A172 (cell line): ENCODE measurements at regions not wholly inside any gene's neighbourhood (a gene's known extent, or its start where the extent isn't known, plus 50 kb on each side); places are given as distances from the start of the nearest gene placed in this dataset.
"Not testable (repeated sequence)": the region's sequence is repeated elsewhere in the genome, so short reads cannot be mapped to it uniquely, and the experiment has no call there.

Experiments
- DNase-seq: peaks from one replicate; pipeline ENCODE4 v3.0.0-alpha.2; 2015; ENCODE audit warnings: low spot score

DNA sequence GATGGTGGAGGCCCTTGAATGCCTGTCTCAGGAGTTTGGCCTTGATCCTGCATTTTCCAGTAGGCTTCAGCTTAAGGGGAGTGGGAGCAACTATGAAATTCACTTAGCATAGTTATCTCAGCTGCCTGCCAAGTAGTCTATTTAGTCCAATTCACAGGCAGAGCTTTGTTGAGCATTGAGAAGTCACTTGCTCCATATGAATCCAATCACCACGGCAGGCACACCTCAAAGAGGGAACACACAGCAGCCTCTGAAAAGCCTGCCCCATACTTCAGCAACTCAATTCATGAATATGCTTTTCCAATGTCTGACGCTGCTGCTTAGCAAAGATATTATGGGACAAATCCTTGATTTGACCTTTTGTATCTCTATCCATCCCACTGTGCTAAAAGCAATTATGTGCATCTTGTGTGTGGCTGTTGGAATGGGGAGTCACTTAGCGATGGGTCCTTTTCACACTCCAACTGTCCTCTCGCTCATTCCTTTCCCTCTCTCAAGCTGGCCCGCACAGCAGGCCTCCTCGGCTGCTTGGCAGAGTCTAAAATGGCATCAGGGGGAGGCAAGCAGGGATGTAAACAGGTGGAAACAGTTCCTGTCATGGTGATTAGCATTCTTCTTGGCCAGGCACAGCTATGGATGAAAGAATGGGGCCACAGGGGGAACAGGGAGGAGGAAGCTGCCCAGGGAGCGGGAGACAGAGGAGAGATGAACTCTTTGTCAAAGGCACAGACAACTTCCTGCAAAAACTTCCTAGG lies 56.0 kb upstream of the LRPPRC start:
- DNase-seq = no peak

DNA sequence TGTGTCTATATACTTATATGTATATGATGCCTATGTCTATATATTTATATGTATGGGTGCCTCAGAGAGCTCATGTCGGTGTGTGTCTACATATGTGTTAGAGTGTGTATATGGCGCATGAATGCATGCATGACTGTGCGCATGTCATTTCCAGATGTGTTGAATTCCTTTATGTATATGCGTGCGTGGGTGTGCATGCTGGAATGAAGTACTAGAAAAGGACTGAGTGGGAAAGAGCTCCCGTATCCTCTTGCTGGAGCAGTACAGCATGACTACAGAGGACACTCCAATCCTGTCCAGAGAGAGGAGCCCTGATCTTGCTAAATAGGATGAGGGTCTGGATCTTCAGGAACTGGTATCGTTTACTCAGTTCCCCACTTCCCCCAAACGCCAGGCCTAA lies 56.8 kb upstream of the LRPPRC start:
- DNase-seq = no peak

DNA sequence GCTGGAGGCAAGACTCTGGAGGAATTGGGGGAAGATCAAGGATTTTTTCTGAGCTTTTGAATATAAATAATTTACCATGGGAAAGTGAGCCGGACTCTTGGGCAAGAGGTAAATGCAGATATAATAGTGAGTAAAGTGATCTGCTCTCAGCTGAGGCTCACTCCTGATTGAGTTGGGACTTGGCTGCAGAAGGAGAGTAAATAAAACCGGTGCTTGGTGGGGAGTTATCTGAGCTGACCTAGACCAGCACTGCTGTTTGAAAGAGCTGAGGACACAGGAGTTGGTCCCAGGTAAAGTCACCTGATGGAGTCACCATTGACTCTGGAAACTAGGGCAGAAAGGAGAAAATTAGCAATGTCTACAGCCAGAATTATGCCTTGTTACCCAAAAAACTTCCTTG lies 57.3 kb upstream of the LRPPRC start:
- no peak for DNase-seq

DNA sequence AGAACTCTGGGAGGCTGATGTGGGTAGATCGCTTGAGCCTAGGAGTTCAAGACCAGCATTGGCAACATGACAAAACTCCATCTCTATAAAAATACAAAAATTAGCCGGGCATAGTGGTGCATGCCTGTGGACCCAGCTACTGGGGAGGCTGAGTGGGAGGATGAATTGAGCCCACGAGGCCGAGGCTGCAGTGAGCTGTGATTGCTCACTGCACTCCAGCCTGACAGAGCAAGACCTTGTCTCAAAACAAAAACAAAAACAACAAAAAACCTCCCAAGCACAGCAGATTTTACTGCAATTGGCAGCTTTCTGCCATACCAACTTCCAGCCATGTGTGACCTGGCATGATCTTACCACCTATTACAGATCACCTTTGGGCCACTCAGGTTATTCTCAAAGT lies 57.7 kb upstream of the LRPPRC start:
- no peak for DNase-seq

DNA sequence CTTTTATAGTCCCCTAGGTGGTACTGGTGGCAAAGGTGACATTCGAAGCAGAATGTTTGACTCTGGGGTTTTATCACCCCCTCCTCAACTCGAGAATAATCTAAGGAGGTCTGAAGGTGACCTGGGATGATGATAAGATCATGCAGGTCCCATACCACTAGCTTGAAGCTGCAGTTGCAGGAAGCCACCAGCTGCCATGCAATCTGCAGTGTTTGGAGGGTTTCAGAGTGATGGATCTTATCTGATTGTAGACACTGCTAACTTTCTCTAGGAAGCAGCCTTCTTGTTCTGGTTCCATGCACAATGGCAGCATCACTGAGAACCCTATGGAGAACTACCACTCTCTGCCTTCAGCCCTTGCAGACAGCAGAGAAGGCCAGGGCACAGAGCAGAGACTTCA lies 59.4 kb upstream of the LRPPRC start:
- no peak for DNase-seq

DNA sequence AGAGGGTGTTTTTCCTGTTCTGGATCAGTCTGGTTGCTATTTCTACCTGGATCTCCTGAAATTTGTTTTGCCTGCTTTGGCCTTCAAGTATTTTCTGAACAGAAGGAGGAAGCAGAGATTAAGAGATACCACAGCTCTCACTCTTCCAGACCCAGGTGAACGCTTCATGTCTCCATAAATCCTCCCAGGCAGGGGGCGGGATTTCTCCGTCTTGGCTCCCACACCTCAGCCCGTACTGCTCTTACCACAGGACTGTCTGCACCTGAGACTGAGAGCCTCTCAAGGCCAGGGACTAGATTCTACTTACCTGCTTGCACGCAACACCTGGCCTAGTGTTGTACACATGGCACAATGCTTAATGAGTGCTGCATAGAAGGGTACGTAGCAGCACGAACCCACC lies 59.9 kb upstream of the LRPPRC start:
- no peak for DNase-seq

DNA sequence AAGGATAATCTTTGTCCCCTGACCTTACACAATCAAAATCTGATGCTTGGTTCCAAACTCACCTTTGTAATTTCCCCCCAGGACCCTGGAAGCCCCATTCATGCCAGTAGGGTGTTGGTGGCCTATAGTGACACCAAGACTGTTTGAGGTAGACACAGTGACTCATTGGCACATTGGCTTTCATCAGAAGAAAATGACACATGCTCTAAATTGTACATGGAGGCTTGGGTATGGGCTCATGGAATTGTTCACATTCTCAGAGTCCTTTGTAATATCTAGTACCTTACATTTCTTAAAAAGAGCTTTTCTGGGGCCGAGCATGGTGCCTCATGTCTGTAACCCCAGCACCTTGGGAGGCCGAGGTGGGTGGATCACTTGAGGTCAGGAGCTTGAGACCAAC lies 61.2 kb upstream of the LRPPRC start:
- no peak for DNase-seq

DNA sequence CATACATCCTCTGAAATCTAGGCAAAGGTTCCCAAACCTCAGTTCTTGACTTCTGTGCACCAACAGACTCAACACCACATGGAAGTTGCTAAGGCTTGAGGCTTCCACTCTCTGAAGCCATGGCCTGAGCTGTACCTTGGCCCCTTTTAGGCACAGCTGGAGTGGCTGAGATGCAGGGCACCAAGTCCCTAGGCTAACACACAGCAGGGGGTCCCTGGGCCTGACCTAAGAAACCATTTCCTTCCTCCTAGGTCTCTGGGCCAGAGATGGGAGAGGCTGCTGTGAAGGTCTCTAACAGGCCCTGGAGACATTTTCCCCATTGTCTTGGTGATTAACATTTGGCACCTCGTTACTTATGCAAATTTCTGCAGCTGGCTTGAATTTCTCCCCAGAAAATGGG lies 64.5 kb upstream of the LRPPRC start:
- DNase-seq = not testable (repeated sequence)

DNA sequence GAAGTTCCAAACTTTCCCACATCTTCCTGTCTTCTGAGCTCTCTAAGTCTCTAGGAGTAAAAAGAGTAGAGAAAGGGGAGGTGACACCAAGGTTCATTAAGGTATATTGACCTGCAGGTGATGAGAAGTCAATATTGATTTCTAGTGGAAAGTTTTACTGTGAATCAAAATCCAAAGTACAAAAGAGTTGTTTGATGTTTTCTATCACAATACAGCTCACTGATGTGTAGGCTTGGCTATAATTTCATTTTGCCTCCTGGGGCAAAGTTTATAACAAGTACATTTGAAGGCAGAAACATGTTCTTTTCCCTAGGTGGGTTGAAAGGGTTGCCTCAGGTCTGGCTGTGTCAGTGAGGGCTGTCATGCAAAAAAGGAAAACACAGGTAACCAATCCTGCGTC lies 65.2 kb upstream of the LRPPRC start:
- DNase-seq = no peak

DNA sequence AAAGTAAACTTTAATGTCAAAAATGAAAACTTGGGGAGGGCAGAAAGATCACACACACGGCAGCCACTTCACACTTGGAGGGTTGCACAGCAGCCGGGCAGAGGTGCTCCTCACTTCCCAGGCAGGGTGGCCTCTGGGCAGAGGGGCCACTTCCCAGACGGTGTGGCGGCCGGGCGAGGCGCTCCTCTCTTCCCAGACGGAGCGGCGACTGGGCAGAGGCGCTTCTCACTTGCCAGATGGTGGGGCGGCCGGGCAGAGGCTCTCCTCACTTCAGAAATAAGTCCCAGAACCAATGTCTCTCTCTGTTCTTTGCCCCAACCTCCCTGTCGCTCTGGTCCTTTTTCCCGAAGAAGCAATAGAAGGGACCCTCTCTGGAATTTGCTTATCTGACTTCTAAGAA lies 65.7 kb upstream of the LRPPRC start:
- no peak for DNase-seq

DNA sequence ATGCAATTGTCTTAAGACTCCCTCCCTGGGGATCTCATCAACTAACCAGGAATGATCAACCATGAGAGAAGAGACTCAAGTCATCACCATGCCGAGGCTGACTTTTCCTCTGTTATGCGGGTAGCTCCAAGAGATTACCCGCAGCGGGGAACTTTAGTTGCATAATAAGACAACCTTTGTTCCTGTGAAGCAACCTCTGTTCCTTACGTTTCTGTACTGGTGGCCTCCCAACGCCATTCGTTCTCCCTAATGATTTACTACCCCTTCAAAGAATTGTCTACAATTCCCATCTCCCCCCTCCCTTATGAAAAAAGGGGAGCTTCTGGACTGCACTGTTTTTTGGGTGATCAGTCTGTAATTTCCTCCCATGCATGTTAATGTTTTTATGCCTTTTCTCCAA lies 66.1 kb upstream of the LRPPRC start:
- DNase-seq = no peak

DNA sequence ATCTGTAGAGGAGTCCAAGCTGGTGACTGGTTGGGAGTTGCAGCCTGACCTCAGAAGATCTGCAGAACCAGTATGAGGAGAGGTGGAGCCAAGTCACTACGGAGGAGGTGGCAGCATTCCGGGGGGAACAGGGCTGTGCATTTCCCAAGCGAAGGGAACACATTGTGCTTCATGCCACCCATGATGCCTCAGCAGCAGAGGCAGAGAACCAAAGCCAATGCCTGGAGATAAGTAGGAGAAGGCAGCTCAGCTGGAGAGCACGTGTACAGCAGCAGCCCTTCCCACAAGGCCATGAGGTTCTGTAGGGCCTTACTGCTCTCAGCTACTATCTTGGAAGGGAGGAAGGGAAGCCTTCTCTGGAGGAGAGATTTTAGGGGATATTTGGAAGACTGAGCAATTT lies 67.2 kb upstream of the LRPPRC start:
- no peak for DNase-seq

DNA sequence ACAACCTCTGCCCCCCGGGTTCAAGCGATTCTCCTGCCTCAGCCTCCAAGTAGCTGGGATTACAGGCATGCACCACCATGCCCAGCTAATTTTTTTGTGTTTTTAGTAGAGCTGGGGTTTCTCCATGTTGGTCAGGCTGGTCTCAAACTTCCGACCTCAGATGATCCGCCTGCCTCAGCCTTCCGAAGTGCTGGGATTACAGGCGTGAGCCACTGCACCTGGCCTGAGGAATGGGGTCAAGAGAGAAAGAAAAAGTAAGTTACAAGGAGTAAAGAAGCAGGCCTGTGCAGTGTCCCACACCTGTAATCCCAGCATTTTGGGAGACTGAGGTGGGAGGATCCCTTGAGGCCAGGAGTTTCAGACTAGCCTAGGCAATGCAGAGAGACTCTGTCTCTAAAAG lies 68.5 kb upstream of the LRPPRC start:
- not testable (repeated sequence) for DNase-seq

DNA sequence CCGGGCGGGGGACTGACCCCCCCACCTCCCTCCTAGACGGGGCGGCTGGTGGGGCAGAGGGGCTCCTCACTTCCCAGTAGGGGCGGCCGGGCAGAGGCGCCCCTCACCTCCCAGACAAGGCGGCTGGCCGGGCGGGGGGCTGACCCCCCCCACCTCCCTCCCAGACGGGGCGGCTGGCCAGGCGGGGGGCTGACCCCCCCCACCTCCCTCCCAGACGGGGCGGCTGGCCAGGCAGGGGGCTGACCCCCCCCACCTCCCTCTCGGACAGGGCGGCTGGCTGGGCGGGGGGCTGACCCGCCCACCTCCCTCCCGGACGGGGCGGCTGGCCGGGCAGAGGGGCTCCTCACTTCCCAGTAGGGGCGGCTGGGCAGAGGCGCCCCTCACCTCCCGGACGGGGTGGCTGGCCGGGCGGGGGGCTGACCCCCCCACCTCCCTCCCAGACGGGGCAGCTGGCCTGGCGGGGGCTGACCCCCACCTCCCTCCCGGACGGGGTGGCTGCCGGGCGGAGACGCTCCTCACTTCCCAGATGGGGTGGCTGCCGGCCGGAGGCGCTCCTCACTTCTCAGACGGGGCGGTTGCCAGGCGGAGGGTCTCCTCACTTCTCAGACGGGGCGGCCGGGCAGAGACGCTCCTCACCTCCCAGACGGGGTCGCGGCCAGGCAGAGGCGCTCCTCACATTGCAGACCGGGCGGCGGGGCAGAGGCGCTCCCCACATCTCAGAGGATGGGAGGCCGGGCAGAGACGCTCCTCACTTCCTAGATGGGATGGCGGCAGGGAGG lies 71.4 kb upstream of the LRPPRC start:
- not testable (repeated sequence) for DNase-seq

DNA sequence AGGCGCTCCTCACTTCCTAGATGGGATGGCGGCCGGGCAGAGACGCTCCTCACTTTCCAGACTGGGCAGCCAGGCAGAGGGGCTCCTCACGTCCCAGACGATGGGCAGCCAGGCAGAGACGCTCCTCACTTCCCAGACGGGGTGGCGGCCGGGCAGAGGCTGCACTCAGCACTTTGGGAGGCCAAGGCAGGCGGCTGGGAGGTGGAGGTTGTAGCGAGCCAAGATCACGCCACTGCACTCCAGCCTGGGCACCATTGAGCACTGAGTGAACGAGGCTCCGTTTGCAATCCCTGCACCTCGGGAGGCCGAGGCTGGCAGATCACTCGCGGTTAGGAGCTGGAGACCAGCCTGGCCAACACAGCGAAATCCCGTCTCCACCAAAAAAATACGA lies 72.0 kb upstream of the LRPPRC start:
- not testable (repeated sequence) for DNase-seq

DNA sequence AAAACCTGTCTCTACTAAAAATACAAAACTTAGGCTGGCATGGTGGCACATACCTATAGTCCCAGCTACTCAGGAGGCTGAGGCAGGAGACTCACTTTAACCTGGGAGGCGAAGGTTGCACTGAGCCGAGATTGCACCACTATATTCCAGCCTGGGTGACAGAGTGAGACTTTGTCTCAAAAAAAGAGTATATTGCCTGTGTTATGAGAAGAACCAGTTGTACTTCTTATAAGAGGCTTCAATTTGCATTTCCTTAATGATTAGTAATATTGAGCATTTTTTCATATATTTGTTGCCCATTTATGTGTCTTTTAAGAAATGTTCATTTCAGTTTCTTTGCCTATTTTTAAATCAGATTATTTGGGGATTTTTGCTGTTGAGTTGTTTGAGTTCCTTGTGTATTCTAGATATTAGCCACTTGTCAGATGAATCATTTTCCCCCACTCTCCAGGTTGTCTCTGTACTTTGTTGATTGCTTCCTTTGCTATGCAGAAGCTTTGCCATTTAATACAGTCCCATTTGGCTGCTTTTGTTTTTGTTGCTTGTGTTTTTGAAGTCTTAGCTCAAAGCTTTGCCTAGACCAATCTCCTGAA lies 75.8 kb upstream of the LRPPRC start:
- DNase-seq = no peak

DNA sequence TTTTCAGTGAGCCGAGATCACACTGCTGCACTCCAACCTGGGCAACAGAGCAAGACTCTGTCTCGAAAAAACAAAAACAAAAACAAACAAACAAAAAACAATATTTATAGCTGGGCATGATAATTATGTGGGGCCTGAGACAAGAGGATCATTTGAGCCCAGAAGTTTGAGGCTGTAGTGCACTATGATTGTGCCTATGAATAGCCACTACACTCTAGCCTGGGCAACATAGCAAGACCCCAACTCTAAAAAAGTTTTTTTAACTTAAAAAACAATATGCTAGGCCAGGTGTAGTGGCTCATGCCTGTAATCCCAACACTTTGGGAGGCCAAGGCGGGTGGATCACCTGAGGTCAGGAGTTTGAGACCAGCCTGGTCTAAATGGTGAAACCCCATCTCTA lies 77.9 kb upstream of the LRPPRC start:
- DNase-seq = not testable (repeated sequence)

DNA sequence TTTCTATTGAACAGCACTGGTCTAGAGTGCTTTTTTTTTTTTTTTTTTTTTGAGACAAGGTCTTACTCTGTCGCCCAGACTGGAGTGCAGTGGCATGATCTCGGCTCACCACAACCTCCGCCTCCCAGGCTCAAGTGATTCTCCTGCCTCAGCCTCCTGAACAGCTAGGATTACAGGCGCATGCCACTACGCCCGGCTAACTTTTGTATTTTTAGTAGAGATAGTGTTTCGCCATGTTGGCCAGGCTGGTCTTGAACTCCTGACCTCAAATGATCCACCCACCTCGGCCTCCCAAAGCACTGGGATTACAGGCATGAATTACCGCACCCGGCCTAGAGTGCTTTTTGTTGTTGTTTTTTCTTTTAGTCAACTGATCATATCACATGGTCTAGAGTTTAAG lies 79.0 kb upstream of the LRPPRC start:
- DNase-seq = not testable (repeated sequence)

DNA sequence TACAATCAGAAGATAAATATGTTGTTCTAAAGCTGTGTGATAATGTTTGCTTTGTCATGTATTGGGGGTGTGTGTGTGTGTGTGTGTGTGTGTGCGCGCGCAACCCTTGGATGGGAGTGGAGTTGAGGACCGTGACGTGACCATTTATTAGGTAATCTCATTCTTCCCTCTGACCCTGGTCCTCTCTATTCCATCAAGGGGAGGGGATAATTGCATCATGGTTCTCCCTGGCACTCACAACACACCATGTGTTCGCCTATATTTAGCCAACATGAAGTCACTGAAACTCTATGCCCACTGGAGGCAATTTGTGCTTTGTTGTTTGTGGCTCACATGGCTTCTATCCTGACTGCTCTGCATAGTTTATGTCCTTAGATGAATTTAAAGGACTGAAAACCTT lies 79.8 kb upstream of the LRPPRC start:
- peak; percentile 11 for DNase-seq

DNA sequence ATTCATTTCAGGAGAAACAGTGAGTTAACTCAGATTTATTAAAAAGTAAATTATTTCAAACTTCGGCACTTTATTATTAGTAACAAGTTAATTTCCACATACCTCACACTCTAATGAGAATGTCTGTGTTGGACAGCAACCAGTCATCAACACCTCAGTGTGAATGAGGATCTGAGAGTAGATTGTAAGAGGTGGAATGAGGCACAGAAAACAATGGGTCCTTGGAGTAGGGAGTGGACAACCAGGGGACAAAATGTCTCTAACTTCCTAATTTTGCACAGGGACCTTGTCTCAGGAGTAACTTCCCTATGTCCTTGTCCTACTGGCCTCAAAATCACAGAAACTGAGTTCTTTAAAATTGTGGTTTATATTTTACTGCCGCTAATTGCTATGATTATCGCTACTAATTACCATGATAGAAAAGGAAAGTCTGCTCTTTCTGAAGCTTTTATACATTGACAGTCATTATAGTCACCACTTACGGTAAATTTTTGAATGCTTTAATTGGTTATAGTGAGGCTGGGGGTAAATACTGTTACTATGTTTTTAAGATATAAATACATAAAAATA lies 82.2 kb upstream of the LRPPRC start:
- no peak for DNase-seq

DNA sequence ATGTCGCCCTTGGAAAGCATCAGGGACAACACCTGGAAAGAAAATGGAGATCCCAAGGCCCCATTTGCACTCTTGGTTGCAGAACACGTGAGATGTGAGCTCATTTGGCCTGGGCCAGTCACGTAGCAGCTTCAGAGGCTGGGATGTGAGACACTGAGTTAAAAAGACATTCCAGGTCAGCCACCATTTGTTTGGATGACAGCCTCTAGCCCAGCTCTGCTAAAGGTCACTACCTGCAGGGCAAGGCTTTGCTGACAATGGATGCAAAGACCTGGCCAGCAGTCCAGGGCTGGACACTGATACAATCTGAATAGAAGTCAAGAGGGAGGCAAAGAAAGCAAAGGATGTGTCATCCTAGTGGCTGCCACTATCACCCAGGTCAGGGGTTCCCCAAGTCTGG lies 83.9 kb upstream of the LRPPRC start:
- no peak for DNase-seq

DNA sequence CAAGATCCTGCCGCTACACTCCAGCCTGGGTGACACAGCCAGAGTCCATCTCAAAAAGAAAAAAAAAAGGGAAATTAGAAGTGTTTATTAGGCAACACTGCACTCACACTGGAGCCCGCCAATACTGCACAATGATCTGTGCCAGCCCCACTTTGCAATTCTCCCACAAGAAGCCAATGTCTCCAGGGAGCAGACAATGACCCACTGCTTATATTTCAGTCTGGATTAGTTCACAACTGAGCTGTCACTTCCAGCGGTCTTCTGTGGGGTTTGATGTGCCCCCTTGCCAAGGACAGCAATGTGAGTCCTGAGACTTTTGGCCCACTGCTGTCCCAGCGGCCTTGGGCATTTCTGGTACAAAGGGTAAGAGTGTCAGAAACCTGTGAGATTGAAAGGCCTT lies 85.6 kb upstream of the PPM1B start:
- DNase-seq = no peak

DNA sequence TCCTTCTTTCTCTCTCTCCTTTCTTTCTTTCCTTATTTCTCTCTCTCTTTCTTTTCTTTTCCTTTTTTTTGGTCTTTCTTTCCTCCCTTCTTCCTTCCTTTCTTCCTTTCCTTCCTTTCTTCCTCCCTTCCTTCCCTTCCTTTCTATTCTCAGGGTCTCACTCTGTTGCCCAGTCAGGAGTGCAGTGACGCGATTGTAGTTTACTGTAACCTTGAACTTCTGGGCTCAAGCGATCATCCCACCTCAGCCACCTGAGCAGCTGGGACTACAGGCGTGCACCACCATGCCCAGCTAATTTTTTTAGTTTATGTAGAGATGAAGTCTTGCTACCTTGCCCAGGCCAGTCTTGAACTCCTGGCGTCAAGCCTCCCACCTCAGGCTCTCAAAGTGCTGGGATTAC lies 83.8 kb upstream of the PPM1B start:
- DNase-seq = no peak
